ENCODE measurements at regions not wholly inside any gene's neighbourhood (a gene's known extent, or its start where the extent isn't known, plus 50 kb on each side); places are given as distances from the start of the nearest gene placed in this dataset.
A peak's percentile ranks its signal among the peaks of the same experiment; 100 is the strongest.

GRCh38 chr10:61825628-61826027 lies 75.9 kb upstream of the ARID5B start:
- Histone ChIP-seq H3F3A (ENCODE audit: low read depth) (no peaks in the 10 kb centered on the region), H3K4me2 (no peak overlapping the region), H3K79me2 (ENCODE audit: low read depth) (no peaks in the 10 kb centered on the region), H3K9me3 (ENCODE audit: low read depth) (no peaks in the 10 kb centered on the region), H3K9ac (no peak overlapping the region), H3K4me1 (peaks cover 8% of the 10 kb centered on the region), H3K4me3 (no peak overlapping the region), H2AFZ (replicated peaks) (peak overlapping the region; percentile 50), H3K36me3 (no peaks in the 10 kb centered on the region), H3K27me3 (no peaks in the 10 kb centered on the region), H4K20me1 (ENCODE audit: low read depth) (no peaks in the 10 kb centered on the region), H3K27ac (no peak overlapping the region)
- H3K4me3 Mint-ChIP-seq, result no peak overlapping the region
- H3K27me3 Mint-ChIP-seq (ENCODE audit: insufficient read depth, low read depth), result no peaks in the 10 kb centered on the region
- no peak for DNase-seq (ENCODE audit: low spot score)
- H3K9me3 Mint-ChIP-seq, result no peaks in the 10 kb centered on the region
- no peaks in the 10 kb centered on the region for H3K36me3 Mint-ChIP-seq
- no peak overlapping the region for H3K27ac Mint-ChIP-seq
- H3K4me1 Mint-ChIP-seq, result peaks cover 7% of the 10 kb centered on the region
- no peak for TF ChIP-seq EZH2phosphoT487 (IDR thresholded peaks at IDR 0.05)
- no peak for TF ChIP-seq CTCF (IDR thresholded peaks at IDR 0.05)
- no peak for TF ChIP-seq EZH2 (IDR thresholded peaks at IDR 0.05)

GRCh38 chr10:61828034-61828433 lies 73.5 kb upstream of the ARID5B start:
- H3K27ac Mint-ChIP-seq, result no peak overlapping the region
- Histone ChIP-seq H3K9ac (no peak overlapping the region), H4K20me1 (ENCODE audit: low read depth) (no peaks in the 10 kb centered on the region), H3K27ac (no peak overlapping the region), H3K4me1 (peaks cover 8% of the 10 kb centered on the region), H3K9me3 (ENCODE audit: low read depth) (no peaks in the 10 kb centered on the region), H3K4me3 (no peak overlapping the region), H3K27me3 (no peaks in the 10 kb centered on the region), H3F3A (ENCODE audit: low read depth) (no peaks in the 10 kb centered on the region), H2AFZ (replicated peaks) (no peak overlapping the region), H3K4me2 (no peak overlapping the region), H3K79me2 (ENCODE audit: low read depth) (no peaks in the 10 kb centered on the region), H3K36me3 (no peaks in the 10 kb centered on the region)
- no peaks in the 10 kb centered on the region for H3K4me1 Mint-ChIP-seq
- H3K27me3 Mint-ChIP-seq (ENCODE audit: insufficient read depth, low read depth), result peaks cover 4% of the 10 kb centered on the region
- no peak overlapping the region for H3K4me3 Mint-ChIP-seq
- no peaks in the 10 kb centered on the region for H3K9me3 Mint-ChIP-seq
- DNase-seq (ENCODE audit: low spot score), result no peak
- H3K36me3 Mint-ChIP-seq, result no peaks in the 10 kb centered on the region
- no peak for TF ChIP-seq EZH2 (IDR thresholded peaks at IDR 0.05)
- no peak for TF ChIP-seq EZH2phosphoT487 (IDR thresholded peaks at IDR 0.05)
- TF ChIP-seq CTCF (IDR thresholded peaks at IDR 0.05), result no peak

GRCh38 chr10:61828788-61829187 lies 72.7 kb upstream of the ARID5B start:
- no peaks in the 10 kb centered on the region for H3K79me2 ChIP-seq (ENCODE audit: low read depth)
- H3K27me3 ChIP-seq, result no peaks in the 10 kb centered on the region
- no peaks in the 10 kb centered on the region for H3K4me1 Mint-ChIP-seq
- no peaks in the 10 kb centered on the region for H3K9me3 Mint-ChIP-seq
- no peak overlapping the region for H3K27ac ChIP-seq
- peaks cover 8% of the 10 kb centered on the region for H3K4me1 ChIP-seq
- no peak overlapping the region for H3K4me2 ChIP-seq
- no peak overlapping the region for H2AFZ ChIP-seq (replicated peaks)
- no peaks in the 10 kb centered on the region for H3K36me3 ChIP-seq
- TF ChIP-seq EZH2phosphoT487 (IDR thresholded peaks at IDR 0.05) (no peak), CTCF (IDR thresholded peaks at IDR 0.05) (no peak), EZH2 (IDR thresholded peaks at IDR 0.05) (no peak)
- H3K9ac ChIP-seq, result no peak overlapping the region
- H3K36me3 Mint-ChIP-seq, result no peaks in the 10 kb centered on the region
- H3F3A ChIP-seq (ENCODE audit: low read depth), result no peaks in the 10 kb centered on the region
- H3K4me3 Mint-ChIP-seq, result no peak overlapping the region
- no peaks in the 10 kb centered on the region for H4K20me1 ChIP-seq (ENCODE audit: low read depth)
- H3K27ac Mint-ChIP-seq, result no peak overlapping the region
- DNase-seq (ENCODE audit: low spot score), result no peak
- peaks cover 4% of the 10 kb centered on the region for H3K27me3 Mint-ChIP-seq (ENCODE audit: insufficient read depth, low read depth)
- H3K9me3 ChIP-seq (ENCODE audit: low read depth), result no peaks in the 10 kb centered on the region
- no peak overlapping the region for H3K4me3 ChIP-seq

All from neural progenitor cell (in vitro differentiated cells).